Fibroblast of peridontal ligament (primary cell): ENCODE measurements at regions not wholly inside any gene's neighbourhood (a gene's known extent, or its start where the extent isn't known, plus 50 kb on each side); places are given as distances from the start of the nearest gene placed in this dataset.
A peak's percentile ranks its signal among the peaks of the same experiment; 100 is the strongest.
"Not testable (repeated sequence)": the region's sequence is repeated elsewhere in the genome, so short reads cannot be mapped to it uniquely, and the experiment has no call there.

ENCODE experiments used
- DNase-seq: peaks from one replicate; pipeline ENCODE4 v3.0.0-alpha.2; 2010; ENCODE audit errors: extremely low read depth

DNA sequence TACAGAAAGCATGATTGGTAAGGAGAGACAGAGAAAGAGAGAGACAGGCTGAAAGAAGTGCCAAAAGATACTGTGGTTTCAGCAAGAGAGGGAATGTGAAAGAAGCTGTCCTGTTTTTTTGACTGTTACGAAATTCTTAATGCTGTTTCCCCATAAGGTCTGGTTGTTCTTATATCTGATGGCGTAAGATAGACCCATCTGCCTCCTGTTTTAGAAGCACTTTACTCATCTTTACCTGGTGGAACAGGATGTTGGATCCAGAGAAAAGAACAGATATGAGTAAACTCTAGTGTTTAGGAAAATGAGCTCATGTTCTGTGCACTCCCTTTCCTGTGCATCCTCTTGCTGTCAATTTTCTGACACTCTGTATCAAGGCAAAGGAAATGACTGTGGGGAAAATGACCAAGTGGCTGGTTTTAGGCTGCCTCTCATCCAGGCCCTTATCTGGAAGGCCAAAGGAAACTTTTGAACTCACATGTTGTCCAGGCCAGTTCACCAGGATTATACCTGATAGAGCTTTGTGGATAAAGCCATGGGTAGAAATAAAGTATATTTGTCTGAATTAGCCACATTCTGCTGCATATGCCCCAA, 311.7 kb upstream of the HTR2C start:
- no peak for DNase-seq

DNA sequence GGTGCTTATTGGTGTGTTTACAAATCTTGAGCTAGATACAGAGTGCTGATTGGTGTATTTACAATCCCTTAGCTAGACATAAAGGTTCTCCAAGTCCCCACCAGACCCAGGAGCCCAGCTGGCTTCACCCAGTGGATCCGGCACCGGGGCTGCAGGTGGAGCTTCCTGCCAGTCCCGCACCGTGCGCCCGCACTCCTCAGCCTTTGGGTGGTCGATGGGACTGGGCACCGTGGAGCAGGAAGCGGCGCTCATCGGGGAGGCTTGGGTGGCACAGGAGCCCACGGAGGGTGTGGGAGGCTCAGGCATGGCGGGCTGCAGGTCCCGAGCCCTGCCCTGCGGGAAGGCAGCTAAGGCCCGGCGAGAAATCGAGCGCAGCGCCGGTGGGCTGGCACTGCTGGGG, 313.5 kb upstream of the HTR2C start:
- DNase-seq = not testable (repeated sequence)

DNA sequence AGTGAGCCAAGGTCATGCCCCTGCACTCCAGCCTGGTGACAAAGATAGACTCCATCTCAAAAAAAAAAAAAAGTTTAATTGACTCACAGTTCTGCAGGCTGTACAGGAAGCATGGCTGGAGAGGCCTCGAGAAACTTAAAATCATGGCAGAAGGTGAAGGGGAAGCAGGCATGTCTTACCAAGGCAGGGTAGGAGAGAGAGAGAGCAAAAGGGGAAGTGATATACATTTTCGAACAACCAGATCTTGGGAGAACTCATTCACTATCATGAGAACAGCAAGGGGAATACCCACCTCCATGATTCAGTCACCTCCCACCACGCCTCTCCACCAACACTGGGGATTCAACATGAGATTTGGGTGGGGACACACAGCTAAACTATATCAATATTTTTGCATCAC, 315.2 kb upstream of the HTR2C start:
- DNase-seq = no peak

DNA sequence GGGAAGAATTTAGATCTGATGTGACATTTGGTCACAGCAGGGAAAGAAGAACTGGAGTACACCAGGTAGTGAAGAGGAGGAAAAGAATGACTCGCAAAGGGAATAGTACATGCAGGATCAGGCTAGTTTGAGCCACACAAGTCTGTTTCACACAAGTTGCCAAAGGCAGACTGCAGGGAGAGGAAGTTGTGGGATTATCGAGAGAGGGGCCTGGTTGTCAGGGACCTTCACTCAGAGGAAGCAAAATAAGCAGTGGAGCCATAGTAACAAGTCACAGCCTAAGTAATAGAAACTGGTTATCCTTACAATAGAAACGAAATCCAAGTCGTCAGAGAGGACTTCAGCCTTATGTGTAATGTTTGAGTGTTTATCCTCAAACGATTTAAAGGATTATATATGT, 316.7 kb upstream of the HTR2C start:
- no peak for DNase-seq

DNA sequence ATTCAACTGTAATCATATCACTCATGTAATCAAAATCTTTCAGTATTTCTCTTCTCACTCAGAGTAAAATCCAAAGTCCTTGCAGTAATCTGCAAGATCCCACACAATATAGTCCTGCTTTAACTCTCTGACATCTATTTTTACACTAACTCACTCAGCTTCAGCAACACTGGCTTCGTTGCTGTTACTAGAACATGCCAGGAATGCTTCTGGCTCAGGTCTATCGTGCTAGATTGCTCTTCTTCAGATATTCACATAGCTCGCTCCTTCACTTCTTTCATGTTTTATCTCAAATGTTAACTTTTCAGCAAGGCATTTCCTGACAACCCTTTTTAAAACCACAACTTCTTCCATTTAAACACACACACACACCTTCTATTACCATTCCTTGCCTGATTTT, 331.7 kb upstream of the HTR2C start:
- no peak for DNase-seq

DNA sequence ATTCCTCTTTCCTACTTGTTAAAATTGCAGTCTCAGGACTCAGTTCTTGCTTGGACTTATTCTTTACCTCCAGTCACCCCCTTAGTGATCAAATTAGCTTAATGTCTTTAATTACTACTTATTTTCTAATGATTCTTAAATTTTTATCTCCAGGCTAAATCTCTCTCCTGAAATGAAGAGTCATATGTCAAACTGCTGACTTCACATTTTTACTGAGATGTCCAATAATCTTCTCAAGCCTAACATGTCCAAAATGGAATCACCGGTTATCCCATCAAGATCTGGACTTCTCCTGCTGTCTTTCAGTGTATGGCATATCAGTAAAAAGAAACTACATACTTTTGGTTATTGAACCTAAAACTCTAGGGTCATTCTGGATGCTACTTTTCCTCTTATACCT, 332.3 kb upstream of the HTR2C start:
- no peak for DNase-seq

DNA sequence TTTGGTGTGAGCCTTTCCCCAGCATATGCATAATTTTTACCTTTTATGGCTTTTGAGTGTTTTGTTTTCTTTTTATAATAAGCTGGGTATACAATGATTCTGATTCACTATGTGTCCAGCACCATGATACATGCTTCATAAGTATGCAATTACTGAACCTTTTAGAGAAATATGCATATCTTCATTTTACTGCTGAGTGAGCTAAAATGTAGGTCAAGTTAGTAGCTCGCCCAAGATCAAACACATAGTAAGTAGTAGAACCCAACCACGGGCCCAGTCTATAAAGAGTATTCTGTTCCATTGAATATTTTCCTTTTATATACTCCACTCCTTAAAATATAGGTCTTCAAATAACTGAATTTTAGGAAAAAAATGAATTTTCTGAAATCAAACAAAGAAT, 362.4 kb upstream of the HTR2C start:
- no peak for DNase-seq

DNA sequence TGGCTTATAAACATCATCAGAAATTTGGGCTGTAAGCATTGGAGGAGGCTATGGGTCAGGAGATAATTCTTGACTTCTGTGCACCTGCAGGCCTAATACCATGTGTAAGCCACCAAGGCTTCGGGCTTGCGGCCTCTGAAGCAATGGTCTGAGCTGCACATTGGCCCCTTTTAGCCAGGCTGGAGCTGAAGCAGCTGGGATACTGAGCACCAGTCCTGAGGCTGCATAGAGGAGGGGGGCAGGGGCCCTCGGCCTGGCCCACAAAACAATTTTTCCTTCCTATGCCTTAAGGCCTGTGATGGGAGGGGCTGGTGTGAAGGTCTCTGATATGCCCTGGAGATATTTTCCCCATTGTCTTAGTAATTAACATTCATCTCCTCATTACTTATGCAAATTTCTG, 373.0 kb upstream of the HTR2C start:
- DNase-seq = no peak

DNA sequence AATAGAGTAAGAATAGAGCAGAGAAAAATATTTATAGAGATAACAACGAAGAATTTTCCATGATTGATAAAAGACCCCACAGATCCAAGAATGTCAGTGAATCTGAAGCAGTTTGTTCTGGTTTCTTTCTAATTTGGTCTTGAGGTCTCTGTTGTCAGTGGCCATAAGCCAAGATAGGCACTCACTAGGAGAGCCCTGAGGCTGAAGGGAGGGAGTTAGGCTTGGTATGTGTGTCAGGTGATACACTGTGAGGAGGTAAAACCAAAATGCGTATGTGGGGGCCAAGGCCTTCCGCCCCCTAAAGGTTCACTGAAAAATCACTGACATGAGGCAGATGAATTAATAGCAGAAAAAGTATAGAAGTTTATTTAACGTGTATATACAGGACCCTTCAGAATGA, 382.3 kb upstream of the HTR2C start:
- DNase-seq = no peak

DNA sequence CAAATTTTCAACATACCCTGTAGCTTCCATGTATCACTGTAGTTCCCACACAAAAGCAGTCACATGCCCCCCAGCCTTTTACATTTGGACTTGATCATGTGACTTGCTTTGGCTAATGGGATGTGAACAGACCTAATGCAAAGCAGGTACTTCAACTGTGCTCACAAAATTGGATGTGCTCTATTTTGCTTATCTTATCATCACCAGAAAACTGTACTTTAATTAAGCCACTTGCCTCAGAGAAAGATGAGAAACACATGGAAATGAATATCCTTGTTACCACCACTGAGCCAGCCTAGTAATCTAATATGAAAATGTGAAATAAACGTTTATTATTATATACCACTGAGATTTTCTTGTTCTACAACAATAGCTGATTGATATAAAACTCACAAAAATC, 402.7 kb upstream of the HTR2C start:
- DNase-seq = no peak

DNA sequence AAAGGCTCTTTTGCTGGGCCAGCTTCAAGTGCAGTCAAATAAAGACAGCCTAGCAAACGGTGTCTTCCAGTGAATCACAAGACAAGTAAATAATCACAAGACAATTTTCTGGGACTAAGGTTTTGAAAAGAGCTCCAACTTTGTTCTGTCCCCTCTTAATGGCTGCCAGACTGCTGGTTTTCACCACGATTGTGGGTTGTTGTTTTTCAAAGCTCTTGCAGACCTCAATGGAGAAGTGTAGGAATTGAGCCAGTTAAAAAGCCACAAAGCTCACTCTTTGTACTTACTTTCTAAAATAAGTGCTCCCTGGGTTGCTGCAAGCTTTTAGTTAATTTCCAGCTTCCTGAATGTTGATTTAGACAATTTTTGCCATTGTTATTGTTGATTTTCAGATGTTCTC, 405.8 kb upstream of the HTR2C start:
- DNase-seq = no peak

DNA sequence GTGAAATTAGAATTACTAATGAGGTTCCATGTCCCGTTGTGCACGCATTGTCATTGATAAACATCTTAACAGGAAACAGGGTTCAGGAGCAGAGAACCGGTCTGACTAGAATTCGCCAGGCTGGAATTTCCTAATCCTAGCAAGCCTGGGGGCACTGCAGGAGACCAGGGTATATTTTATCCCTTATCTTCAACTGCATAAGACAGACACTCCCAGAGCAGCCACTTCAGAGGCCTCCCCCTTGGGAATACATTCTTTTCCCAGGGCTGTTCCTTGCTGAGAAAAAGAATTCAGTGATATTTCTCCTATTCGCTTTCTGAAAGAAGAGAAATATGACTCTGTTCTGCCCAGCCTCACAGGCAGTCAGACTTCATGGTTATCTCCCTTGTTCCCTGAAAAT, 416.6 kb upstream of the HTR2C start:
- not testable (repeated sequence) for DNase-seq

DNA sequence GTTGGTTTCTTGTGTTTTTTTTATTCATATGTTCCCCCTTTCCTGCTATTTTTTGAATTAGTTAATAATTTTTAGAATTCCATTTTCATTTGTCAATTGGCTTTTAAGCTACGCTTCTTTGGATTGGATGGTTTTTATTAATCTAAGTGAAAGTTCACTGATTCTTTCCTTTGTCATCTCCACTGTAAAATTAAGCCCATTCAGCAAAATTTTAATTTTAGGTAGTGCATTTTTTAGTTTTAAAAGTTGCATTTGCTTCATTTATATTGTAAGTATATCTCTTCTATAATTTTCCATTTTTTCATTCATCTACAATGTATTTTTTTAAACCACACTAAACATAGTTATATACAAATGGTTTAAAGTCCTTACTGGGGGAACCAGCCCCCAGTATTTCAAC, 417.3 kb upstream of the HTR2C start:
- no peak for DNase-seq

DNA sequence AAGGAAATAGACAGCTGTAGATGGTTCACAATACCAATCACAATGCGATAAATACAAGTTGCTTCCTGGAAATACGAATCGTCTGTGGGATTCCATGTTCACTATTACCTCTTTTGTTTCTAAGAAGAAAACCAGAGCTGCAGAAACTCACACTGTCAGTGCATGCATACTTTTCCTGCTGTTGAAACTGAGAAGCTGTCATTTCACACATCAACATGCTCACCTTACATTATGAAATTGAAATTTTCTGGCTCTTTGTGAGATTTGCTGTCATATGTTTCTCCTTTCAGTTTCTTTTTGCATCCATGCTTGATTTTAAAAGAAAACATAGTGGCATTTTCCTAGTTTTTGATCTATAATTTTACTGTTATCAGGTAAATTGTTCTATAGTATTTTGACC, 418.3 kb upstream of the HTR2C start:
- DNase-seq = no peak

DNA sequence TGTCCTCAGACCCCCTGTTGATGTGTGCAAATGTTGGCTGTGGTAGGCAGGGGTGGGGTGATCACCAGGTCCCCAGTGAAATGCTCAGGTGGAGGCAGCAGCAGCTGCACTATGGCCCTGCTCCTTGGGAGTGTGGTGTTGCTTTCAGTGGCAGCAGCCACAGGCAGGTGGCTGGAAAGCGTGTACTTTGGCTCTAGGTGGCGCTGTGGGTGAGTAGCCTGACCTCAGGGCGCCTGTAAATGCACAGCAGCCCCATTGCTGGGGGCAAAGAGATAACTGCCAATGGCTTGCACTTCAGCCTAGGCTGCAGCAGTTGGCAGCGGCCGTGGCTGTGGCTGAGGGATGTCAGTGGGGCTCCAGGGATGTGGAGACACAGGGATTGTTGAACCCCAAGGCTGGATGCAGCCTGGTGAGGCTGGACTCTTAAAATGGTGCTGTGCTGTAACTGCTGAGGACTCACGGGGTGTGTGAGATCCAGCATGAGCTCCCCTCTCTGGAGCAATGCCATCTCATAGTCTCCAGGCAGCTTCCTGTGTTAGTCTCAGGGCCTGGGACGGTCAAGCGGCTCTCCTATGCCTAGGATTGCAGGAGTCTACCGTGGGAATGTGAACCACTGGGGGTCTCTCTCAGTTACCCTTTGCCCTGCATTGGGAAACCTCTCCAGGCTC, 421.7 kb upstream of the HTR2C start:
- no peak for DNase-seq

DNA sequence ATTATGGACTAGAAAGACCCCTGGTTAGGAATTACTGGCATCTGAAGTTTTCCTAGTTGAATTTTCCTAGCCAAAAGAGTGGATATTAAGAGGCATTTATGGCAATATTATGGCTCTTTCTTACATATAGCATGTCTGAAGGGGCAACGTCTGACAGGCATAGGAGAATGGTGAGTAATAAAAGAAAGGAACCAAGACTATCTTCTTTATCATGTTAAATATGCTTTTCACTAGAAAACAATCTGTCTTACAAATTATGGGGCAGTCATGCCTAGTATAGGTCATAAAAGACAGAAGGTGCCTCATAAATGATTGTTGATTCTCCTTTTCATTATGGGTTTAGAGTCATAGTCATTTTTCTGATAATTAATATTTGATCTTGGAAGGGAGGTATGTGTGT, 431.1 kb upstream of the HTR2C start:
- DNase-seq = no peak

DNA sequence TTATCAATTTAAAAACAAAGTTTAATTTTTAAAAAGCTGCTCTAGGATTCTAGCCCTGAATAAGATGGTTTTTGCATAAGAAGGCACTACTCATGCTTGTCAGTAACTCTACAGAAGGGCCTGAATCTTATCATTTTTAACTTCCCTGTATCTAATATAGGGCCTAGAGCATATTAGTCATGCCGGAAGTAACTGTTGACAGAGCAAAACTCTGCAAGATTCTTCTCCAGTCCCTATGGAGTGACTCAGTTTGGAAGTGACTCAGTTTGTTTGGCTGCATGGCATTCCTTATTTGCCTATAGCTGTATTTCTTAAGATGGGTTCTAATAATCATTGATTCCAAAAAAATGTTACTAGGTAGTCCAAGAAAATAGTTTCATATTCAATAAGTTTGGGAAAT, 431.8 kb upstream of the HTR2C start:
- DNase-seq = peak; percentile 3

DNA sequence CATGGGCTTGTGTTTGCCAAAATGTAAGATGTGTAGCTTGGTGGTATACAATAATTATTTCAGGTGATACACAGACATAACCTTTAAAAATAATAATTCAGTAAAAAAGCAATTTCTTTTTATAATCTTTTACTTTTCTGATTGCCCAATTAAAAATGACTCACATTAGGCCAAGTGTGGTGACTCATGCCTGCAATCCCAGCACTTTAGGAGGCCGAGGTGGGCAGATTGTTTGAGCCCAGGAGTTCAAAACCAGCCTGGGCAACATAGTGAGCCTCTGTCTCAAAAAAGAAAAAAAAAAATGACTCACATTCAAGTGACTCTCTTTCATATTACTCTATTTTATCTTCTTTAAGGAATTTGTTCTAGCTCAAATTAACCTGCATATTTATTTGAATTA, 449.4 kb upstream of the HTR2C start:
- DNase-seq = no peak

DNA sequence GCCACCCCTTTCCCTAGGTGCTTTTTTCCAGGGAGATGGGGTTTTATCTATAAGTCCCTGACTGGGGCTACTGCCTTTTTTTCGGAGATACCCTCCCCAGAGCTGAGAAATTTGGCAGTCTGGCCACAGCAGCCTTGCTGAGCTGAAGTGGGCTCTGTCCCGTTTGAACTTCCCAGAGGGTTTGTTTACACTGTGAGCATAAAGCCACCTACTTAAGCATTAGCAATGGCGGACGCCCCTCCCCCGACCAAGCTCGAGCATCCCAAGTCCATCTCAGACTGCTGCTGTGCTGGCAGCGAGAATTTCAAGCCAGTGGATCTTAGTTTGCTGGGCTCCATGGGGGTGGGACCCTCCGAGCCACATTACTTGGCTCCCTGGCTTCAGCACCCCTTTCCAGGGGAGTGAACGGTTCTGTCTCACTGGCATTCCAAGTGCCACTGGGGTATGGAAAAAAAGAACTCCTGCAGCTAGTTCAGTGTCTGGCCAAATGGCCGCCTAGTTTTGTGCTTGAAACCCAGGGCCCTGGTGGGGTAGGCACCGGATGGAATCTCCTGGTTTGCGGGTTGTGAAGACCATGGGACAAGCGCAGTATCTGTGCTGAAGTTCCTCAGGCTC, 456.4 kb upstream of the HTR2C start:
- no peak for DNase-seq

DNA sequence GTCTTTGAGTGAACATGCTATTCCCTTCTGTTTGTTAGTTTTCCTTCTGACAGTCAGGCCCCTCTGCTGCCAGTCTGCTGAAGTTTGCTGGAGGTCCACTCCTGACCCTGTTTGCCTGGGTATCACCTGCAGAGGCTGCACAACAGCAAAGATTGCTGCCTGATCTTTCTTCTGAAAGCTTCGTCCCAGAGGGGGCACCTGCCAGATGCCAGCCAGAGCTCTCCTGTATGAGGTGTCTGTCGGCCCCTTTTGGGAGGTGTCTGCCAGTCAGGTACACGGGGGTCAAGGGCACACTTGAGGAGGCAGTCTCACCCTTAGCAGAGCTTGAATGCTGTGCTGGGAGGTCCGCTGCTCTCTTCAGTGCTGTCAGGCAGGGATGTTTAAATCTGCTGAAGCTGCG, 456.9 kb upstream of the HTR2C start:
- DNase-seq = no peak

DNA sequence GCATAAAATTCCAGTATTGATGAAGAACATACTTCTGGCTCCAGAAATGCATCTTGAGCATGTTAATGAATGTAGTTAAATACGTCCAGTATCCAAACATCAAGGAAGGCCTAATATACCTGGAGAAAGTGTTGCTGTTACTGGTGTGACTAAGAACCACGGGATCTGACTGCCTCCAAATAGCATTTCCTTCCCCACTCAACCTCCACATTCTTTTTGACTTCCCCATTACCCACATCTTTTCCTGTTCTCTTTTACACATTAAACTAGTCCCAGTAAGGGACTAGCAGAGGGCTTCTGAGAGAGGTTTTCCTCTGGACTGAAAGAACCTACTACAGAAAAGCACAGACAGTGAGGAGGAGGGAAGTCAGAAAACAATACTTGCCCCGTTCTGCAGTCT, 482.8 kb upstream of the HTR2C start:
- no peak for DNase-seq

DNA sequence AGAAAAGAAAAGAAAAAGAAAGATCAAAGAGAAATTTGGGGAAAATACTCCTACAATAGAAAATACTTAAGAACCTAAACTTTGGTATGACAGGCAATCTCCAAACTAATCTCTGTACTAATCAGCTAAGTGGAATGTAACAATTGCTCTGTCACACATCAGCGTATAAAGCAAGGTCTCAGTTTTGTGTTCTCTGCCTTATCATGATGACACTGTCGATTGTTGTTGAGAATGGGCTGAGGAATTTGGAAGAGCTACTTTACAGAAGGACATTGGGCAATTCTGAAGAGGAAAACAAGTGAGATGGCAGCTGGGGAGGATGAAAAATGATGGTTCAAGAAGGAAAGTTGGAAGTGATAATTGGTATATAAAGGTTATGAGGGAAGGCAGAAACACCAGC, 486.0 kb upstream of the HTR2C start:
- DNase-seq = no peak

DNA sequence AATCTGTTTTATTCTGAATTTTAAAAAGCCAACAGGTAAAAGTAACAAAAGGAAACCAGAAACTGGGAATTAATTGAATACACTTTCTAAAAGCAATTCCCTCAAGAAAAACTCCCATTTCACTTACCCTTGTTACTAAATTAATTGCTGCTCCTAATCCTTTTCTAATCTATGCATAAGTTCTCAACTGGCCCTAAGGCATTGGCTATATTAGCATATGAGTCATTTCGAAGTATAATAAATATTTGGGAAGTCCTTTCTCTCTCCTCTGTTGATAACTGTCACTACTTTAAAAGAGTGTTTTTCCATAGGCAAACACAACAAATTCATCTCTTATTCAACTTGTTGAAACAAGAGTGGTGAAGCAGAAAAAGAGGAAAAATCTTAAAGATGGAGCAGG, 486.5 kb upstream of the HTR2C start:
- no peak for DNase-seq

DNA sequence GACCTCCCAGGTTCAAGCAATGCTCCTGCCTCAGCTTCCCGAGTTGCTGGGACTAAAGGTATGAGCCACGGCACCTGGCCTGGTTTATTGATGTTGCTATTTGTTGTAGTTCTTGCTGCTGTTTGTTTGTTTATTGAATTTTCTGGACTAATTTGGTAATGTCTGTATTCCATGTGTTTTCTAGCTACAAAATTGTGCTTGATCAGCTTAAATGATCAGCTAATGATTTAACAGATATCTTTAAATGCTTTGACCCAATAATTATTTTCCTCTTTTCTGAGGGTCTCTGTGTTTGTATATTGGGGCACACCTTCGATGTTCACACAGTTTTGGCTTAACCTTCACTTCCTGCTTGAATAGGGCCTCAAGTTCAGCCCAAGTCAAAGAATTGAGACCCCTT, 488.1 kb upstream of the HTR2C start:
- DNase-seq = no peak
